ENCODE measurements at regions not wholly inside any gene's neighbourhood (a gene's known extent, or its start where the extent isn't known, plus 50 kb on each side); places are given as distances from the start of the nearest gene placed in this dataset.

DNA sequence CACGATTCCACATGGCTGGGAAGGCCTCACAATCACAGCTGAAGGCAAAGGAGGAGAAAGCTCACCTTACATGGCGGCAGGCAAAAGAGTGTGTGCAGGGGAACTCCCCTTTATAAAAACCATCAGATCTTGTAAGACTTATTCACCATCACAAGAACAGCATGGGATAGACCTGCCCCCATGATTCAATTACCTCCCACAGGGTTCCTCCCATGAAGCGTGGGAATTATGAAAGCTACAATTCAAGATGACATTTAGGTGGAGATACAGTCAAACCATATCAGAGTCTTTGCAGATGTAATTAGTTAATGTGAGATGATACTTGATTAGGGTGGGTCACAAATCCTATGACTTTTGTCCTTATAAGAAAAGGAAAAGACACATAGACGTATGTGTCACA is 688.9 kb downstream of the GBE1 start:
- TF ChIP-seq, protein P1, sequence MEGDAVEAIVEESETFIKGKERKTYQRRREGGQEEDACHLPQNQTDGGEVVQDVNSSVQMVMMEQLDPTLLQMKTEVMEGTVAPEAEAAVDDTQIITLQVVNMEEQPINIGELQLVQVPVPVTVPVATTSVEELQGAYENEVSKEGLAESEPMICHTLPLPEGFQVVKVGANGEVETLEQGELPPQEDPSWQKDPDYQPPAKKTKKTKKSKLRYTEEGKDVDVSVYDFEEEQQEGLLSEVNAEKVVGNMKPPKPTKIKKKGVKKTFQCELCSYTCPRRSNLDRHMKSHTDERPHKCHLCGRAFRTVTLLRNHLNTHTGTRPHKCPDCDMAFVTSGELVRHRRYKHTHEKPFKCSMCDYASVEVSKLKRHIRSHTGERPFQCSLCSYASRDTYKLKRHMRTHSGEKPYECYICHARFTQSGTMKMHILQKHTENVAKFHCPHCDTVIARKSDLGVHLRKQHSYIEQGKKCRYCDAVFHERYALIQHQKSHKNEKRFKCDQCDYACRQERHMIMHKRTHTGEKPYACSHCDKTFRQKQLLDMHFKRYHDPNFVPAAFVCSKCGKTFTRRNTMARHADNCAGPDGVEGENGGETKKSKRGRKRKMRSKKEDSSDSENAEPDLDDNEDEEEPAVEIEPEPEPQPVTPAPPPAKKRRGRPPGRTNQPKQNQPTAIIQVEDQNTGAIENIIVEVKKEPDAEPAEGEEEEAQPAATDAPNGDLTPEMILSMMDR (IDR thresholded peaks at IDR 0.05), result no peak
- no peak for TF ChIP-seq POLR2A (IDR thresholded peaks at IDR 0.05)

Data from heart left ventricle (tissue), 13 donors.